NCI-H82 (cell line): ENCODE measurements at regions not wholly inside any gene's neighbourhood (a gene's known extent, or its start where the extent isn't known, plus 50 kb on each side); places are given as distances from the start of the nearest gene placed in this dataset.
"Not testable (repeated sequence)": the region's sequence is repeated elsewhere in the genome, so short reads cannot be mapped to it uniquely, and the experiment has no call there.

ENCODE experiments used
- DNase-seq: peaks from one replicate; lab custom pipeline; 2025; lab: John Stamatoyannopoulos, UW

DNA sequence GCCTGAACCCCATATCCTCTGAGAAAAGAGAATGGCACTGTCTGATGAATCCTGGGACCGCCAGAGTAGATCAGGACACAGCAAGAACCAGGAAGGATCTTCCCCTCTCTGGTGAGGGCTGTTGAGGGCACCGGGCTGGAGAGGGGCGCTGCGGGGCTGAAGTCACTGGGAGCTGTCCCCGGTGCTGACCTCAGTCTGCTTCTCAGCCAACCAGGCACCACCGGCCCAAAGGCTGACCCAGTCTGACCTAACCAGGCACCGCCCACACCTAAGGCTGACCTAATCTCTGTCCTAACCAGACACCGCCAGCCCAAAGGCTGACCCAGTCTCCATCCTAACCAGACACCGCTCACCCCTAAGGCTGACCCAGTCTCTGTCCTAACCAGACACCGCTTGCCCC, 82.8 kb downstream of the CPZ start:
- no peak for DNase-seq

DNA sequence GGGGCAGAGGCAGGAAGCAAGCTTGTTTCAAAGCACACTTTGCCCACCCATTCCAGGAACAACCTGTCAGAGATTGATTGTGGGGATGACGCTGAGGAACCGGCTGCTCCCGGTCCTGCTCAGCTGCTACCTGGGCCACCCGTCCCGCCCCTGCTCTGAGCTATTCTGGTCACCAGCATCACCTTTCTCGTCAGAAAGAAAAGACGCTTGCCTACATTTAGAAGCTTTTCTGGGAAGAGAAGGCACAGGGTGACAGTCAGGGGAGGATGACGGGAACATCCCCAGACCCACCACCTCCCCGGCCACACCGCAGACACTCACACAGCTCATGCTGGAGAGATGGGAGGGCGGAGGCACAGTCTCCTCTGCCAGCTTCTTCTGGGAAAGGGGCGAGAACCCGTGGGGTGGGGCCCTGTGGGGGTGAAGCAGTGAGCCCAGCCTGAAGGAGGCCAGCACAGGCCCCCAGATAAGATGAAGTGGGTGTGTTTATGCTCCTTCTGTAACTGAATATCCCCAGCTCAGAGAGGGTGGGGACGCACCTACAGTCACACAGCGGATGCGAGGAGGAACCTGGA, 81.8 kb downstream of the CPZ start:
- DNase-seq: no peak

DNA sequence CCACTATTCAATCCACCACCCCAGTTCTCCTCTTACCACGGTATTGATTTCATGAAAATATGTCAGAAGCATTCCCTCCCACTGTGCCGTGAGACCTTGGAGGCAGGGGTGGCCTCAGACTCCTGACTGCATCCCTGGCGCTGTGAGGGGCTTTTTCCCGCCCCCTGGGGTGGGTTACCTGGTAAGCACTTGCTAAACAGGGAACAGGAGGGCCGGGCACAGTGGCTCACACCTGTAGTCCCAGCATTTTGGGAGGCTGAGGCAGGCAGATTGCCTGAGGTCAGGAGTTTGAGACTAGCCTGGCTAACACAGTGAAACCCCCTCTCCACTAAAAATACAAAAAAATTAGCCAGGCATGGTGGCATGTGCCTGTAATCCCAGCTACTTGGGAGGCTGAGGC, 80.5 kb downstream of the CPZ start:
- DNase-seq: not testable (repeated sequence)

DNA sequence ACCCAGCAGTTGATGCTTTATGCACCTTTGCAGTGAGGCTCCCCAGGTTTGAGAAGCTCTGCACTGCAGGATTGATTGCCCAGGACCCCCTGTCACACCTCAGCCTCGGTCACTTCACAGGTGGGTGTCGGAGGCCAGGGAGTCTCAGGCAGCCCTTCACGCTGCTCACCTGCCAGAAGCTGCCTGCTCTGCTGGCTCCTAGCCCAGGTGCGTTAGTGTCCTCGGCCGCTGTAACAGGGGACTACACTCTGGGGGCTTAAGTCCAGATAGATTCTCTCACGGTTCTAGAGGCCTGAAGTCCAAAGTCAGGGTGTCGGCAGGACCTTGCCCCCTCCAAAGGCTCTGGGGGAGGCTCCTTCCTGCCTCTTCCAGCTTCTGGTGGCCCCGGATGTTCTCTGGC, 79.9 kb downstream of the CPZ start:
- no peak for DNase-seq

DNA sequence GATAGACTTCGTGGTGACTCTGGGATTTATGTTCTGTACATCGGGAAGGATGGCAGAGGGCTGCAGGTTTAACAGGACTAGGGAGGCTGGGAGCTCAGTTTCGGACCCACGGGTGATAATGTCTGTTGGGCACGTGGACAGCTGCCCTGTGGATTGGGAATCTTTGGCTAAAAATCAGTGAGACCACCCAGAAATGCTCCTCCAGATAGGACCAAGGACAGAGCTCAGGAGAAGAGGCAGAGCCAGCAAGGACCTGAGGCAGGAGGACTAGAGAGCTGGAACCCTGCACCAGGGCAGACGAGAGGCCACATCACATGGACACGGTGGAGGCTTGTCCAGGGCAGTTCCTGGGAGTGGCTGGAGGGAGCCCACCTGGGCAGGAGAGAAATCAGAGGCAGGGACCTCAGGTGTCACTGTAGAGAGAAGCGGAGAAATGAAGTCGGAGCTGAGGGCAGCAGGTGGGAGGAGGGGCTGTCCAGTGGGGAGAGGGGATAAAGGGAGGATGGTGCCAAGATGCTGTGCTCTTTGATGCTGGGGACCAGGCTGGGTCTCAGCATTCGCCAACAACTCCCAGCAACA, 79.2 kb downstream of the CPZ start:
- DNase-seq: no peak
